B cell (primary cell): ENCODE measurements at regions not wholly inside any gene's neighbourhood (a gene's known extent, or its start where the extent isn't known, plus 50 kb on each side); places are given as distances from the start of the nearest gene placed in this dataset.

ENCODE experiments used
- ATAC-seq: fragments of 200-7000 bp; cut with Tn5 transposase; one replicate; pipeline ENCODE4 v1.10.0; 2021; ENCODE audit warnings: low read depth, mild to moderate bottlenecking, moderate number of reproducible peaks, moderate library complexity
- CTCF ChIA-PET: fragments of 350-600 bp; sonication (Branson Sonifier 250); formaldehyde crosslinking; loops from one replicate; lab custom pipeline; 2021; ENCODE audit warnings: antibody characterized with exemption, inconsistent platforms; lab: Charles Lee
- POLR2A ChIA-PET: fragments of 350-600 bp; sonication (Branson Sonifier 250); formaldehyde crosslinking; loops from one replicate; lab custom pipeline; 2021; ENCODE audit warnings: antibody characterized with exemption; lab: Charles Lee
- DNase-seq: peaks from one replicate; pipeline ENCODE4 v3.0.0; 2013
- H2AFZ ChIP-seq: 2 replicates; pipeline ENCODE4 v1.6.1; 2012; ENCODE audit warnings: mild to moderate bottlenecking, low read depth, low read length; ENCODE audit not compliant: insufficient read depth, poor library complexity, severe bottlenecking
- H3K27ac ChIP-seq, 2 donors: 1 replicate in 1 of 2; 2 replicates in 1 of 2; pipeline ENCODE4 v1.5.1; 2012 to 2013; ENCODE audit warnings: low read length in 2 of 2, mild to moderate bottlenecking in 2 of 2, moderate library complexity in 1 of 2
- H3K27me3 ChIP-seq, 4 experiments: fragments of 200-600 bp in 1 of 4; sonication (generic) in 1 of 4; replicated peaks in 1 of 4; 1 replicate in 2 of 4; 2 replicates in 2 of 4; pipeline versions ENCODE4 v1.6.1 to v1.7.0; 2013 to 2016; ENCODE audit warnings: low read length in 3 of 4, mild to moderate bottlenecking in 2 of 4, mixed read lengths in 1 of 4, moderate library complexity in 1 of 4; ENCODE audit not compliant: insufficient read depth in 4 of 4, control insufficient read depth in 3 of 4; ENCODE audit errors: control extremely low read depth in 1 of 4
- H3K36me3 ChIP-seq, 2 experiments: replicated peaks in 1 of 2; 1 replicate in 1 of 2; 2 replicates in 1 of 2; pipeline versions ENCODE4 v1.6.1 to v1.7.1; 2013; ENCODE audit warnings: low read length in 1 of 2; ENCODE audit not compliant: insufficient read depth in 2 of 2, control insufficient read depth in 1 of 2; ENCODE audit errors: control extremely low read depth in 1 of 2, extremely low read depth in 1 of 2
- H3K4me1 ChIP-seq, 2 donors: fragments of 200-600 bp in 1 of 2; sonication (generic) in 1 of 2; 1 replicate in 1 of 2; 2 replicates in 1 of 2; pipeline versions ENCODE4 v1.5.1 to v1.6.1; 2013 to 2017; ENCODE audit warnings: low read length in 2 of 2; ENCODE audit not compliant: control insufficient read depth in 2 of 2, insufficient read depth in 2 of 2
- H3K4me2 ChIP-seq: replicated peaks from 2 replicates; pipeline ENCODE3; 2012; ENCODE audit warnings: mild to moderate bottlenecking, low read depth, low read length; ENCODE audit not compliant: poor library complexity, severe bottlenecking
- H3K4me3 ChIP-seq, 5 experiments: fragments of 200-600 bp in 1 of 5; sonication (generic) in 1 of 5; 1 replicate in 3 of 5; 2 replicates in 2 of 5; pipeline versions ENCODE4 v1.5.1 to v1.7.0; 2011 to 2016; ENCODE audit warnings: low read length in 4 of 5, mild to moderate bottlenecking in 4 of 5, low read depth in 2 of 5, control low read depth in 1 of 5, moderate library complexity in 1 of 5; ENCODE audit not compliant: insufficient read depth in 1 of 5; ENCODE audit errors: control extremely low read depth in 1 of 5, extremely low read depth in 1 of 5
- H3K79me2 ChIP-seq: fragments of 200-600 bp; sonication (generic); one replicate; pipeline ENCODE4 v1.6.0; 2016; ENCODE audit warnings: low read length; ENCODE audit not compliant: control insufficient read depth, insufficient read depth
- H3K9ac ChIP-seq: fragments of 200-600 bp; sonication (generic); 2 replicates; pipeline ENCODE4 v1.6.1; 2017; ENCODE audit warnings: mild to moderate bottlenecking, low read length, moderate library complexity
- H3K9me3 ChIP-seq, 3 donors: one replicate each; pipeline versions ENCODE4 v1.6.1 to v1.7.1; 2013; ENCODE audit warnings: low read length in 2 of 3; ENCODE audit not compliant: control insufficient read depth in 2 of 3, insufficient read depth in 1 of 3; ENCODE audit errors: control extremely low read depth in 1 of 3
- H4K20me1 ChIP-seq: 2 replicates; pipeline ENCODE4 v1.6.0; 2012; ENCODE audit warnings: mild to moderate bottlenecking, low read length; ENCODE audit not compliant: insufficient read depth, control insufficient read depth, poor library complexity, severe bottlenecking
- H3K27ac Mint-ChIP-seq: one replicate; pipeline ENCODE4 v1.8.0; 2021; ENCODE audit warnings: mixed read lengths
- H3K27me3 Mint-ChIP-seq: one replicate; pipeline ENCODE4 v1.8.0; 2021; ENCODE audit warnings: mixed read lengths
- H3K4me1 Mint-ChIP-seq: one replicate; pipeline ENCODE4 v1.8.0; 2021; ENCODE audit warnings: mixed read lengths
- H3K4me3 Mint-ChIP-seq: one replicate; pipeline ENCODE4 v1.8.0; 2021; ENCODE audit warnings: mixed read lengths
- H3K9me3 Mint-ChIP-seq: one replicate; pipeline ENCODE4 v1.8.0; 2022; ENCODE audit warnings: mixed read lengths; ENCODE audit not compliant: insufficient read depth
- EZH2 ChIP-seq: IDR thresholded peaks from 2 replicates; pipeline ENCODE4 v1.6.1; 2012; ENCODE audit warnings: borderline replicate concordance, low read depth, mild to moderate bottlenecking, moderate library complexity, low read length; ENCODE audit not compliant: insufficient read depth, poor library complexity, severe bottlenecking
- WGBS: methylation state at CpG from one replicate; pipeline ENCODE4 v1.1.5; 2013; ENCODE audit warnings: missing lambda C conversion rate; ENCODE audit not compliant: insufficient coverage; 5-methylcytosine and 5-hydroxymethylcytosine counted together
- intact Hi-C: fragments of 100-400 bp; cut with micrococcal nuclease; formaldehyde crosslinking; loops from one replicate; pipeline ENCODE4 v1.10.0; 2022
- TF ChIP-seq, protein P1 (sequence below): fragments of 200-600 bp; IDR thresholded peaks from one replicate; pipeline ENCODE4 v1.8.0; 2022; ENCODE audit warnings: antibody characterized with exemption, mild to moderate bottlenecking

- Histone ChIP-seq H3K36me3 (no peaks in the 10 kb centered on the region), H3K79me2 (no peaks in the 10 kb centered on the region), H3K27ac (no peak overlapping the region), H3K27me3 (no peaks in the 10 kb centered on the region), H3K4me3 (no peak overlapping the region), H2AFZ (no peak overlapping the region), H3K9me3 (peaks cover 0 to 5% (median 0%) of the 10 kb centered on the region in 3 donors), H4K20me1 (no peaks in the 10 kb centered on the region), H3K9ac (no peak overlapping the region), H3K4me1 (no peaks in the 10 kb centered on the region), H3K4me2 (no peak overlapping the region)
- ATAC-seq (no peak), DNase-seq (no peak)
- POLR2A ChIA-PET: no interaction called here
- Mint-ChIP-seq H3K4me1 (no peaks in the 10 kb centered on the region), H3K27ac (no peak overlapping the region), H3K4me3 (no peak overlapping the region), H3K27me3 (peaks cover 4% of the 10 kb centered on the region), H3K9me3 (no peaks in the 10 kb centered on the region)
- CTCF ChIA-PET: no interaction called here
- WGBS: no CpG with 5 or more reads among the region's 3 CpGs
- intact Hi-C loops: no loop called here
- TF ChIP-seq EZH2: no peak
- TF ChIP-seq, protein P1, sequence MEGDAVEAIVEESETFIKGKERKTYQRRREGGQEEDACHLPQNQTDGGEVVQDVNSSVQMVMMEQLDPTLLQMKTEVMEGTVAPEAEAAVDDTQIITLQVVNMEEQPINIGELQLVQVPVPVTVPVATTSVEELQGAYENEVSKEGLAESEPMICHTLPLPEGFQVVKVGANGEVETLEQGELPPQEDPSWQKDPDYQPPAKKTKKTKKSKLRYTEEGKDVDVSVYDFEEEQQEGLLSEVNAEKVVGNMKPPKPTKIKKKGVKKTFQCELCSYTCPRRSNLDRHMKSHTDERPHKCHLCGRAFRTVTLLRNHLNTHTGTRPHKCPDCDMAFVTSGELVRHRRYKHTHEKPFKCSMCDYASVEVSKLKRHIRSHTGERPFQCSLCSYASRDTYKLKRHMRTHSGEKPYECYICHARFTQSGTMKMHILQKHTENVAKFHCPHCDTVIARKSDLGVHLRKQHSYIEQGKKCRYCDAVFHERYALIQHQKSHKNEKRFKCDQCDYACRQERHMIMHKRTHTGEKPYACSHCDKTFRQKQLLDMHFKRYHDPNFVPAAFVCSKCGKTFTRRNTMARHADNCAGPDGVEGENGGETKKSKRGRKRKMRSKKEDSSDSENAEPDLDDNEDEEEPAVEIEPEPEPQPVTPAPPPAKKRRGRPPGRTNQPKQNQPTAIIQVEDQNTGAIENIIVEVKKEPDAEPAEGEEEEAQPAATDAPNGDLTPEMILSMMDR: no peak
Measured at GRCh38 chr3:98978068-98978811, 76.7 kb upstream of the DCBLD2 start.

GRCh38 chr3:98977520-98977919, 76.0 kb upstream of the DCBLD2 start:
- intact Hi-C loops: no loop called here
- Histone ChIP-seq H3K9ac (no peak overlapping the region), H3K9me3 (peaks cover 0 to 9% (median 0%) of the 10 kb centered on the region in 3 donors), H2AFZ (no peak overlapping the region), H3K79me2 (no peaks in the 10 kb centered on the region), H4K20me1 (no peaks in the 10 kb centered on the region), H3K36me3 (no peaks in the 10 kb centered on the region), H3K27ac (no peak overlapping the region), H3K4me3 (no peak overlapping the region), H3K4me2 (no peak overlapping the region), H3K27me3 (no peaks in the 10 kb centered on the region), H3K4me1 (no peaks in the 10 kb centered on the region)
- Mint-ChIP-seq H3K4me1 (no peaks in the 10 kb centered on the region), H3K27ac (no peak overlapping the region), H3K4me3 (no peak overlapping the region), H3K9me3 (peaks cover 3% of the 10 kb centered on the region), H3K27me3 (peaks cover 4% of the 10 kb centered on the region)
- no CpG with 5 or more reads among the region's 2 CpGs for WGBS
- CTCF ChIA-PET: no interaction called here
- TF ChIP-seq, protein P1: no peak
- no peak for TF ChIP-seq EZH2
- ATAC-seq (no peak), DNase-seq (no peak)
- POLR2A ChIA-PET: no interaction called here
